H9 (cell line): ENCODE measurements at regions not wholly inside any gene's neighbourhood (a gene's known extent, or its start where the extent isn't known, plus 50 kb on each side); places are given as distances from the start of the nearest gene placed in this dataset.

Source experiments
- DNase-seq: peaks from one replicate; pipeline ENCODE4 v3.0.0-alpha.2; 2017
- H2AFZ ChIP-seq: one replicate; pipeline ENCODE4 v1.6.1; 2013; ENCODE audit warnings: mild to moderate bottlenecking, low read length, control low read depth, moderate library complexity
- H2AK5ac ChIP-seq: 2 replicates; pipeline ENCODE4 v1.6.1; 2013; ENCODE audit warnings: low read length, control low read depth, mixed read lengths; ENCODE audit not compliant: insufficient read length
- H2BK120ac ChIP-seq: one replicate; pipeline ENCODE4 v1.6.1; 2013; ENCODE audit warnings: low read depth, mild to moderate bottlenecking, low read length, control low read depth, inconsistent platforms; ENCODE audit not compliant: poor library complexity, severe bottlenecking
- H2BK12ac ChIP-seq: 2 replicates; pipeline ENCODE4 v1.6.1; 2013; ENCODE audit warnings: low read length, control low read depth, mixed read lengths, low read depth; ENCODE audit not compliant: insufficient read length
- H2BK15ac ChIP-seq: 2 replicates; pipeline ENCODE4 v1.6.1; 2013; ENCODE audit warnings: low read depth, low read length, control low read depth
- H2BK20ac ChIP-seq: one replicate; pipeline ENCODE4 v1.6.1; 2013; ENCODE audit warnings: low read depth, mild to moderate bottlenecking, low read length, control low read depth, inconsistent platforms; ENCODE audit not compliant: poor library complexity, severe bottlenecking
- H2BK5ac ChIP-seq: 2 replicates; pipeline ENCODE4 v1.6.1; 2013; ENCODE audit warnings: low read length, control low read depth, mixed read lengths; ENCODE audit not compliant: insufficient read length
- H3K14ac ChIP-seq: 2 replicates; pipeline ENCODE4 v1.6.1; 2013; ENCODE audit warnings: low read length, control low read depth; ENCODE audit not compliant: insufficient read depth
- H3K18ac ChIP-seq: 2 replicates; pipeline ENCODE4 v1.6.1; 2013; ENCODE audit warnings: low read depth, mild to moderate bottlenecking, mixed read lengths, low read length, control low read depth; ENCODE audit not compliant: insufficient read length
- H3K23ac ChIP-seq: 2 replicates; pipeline ENCODE4 v1.6.1; 2013; ENCODE audit warnings: low read length, control low read depth, mixed read lengths, low read depth; ENCODE audit not compliant: insufficient read length
- H3K23me2 ChIP-seq: 2 replicates; pipeline ENCODE4 v1.6.1; 2013; ENCODE audit warnings: low read depth, mild to moderate bottlenecking, mixed read lengths, low read length, control low read depth; ENCODE audit not compliant: insufficient read length, poor library complexity, severe bottlenecking
- H3K27ac ChIP-seq: 2 replicates; pipeline ENCODE4 v1.5.1; 2013; ENCODE audit warnings: low read length, control low read depth, mixed read lengths, low read depth; ENCODE audit not compliant: insufficient read length
- H3K27me3 ChIP-seq: 2 replicates; pipeline ENCODE4 v1.6.1; 2013; ENCODE audit warnings: low read length, control low read depth, inconsistent platforms; ENCODE audit not compliant: insufficient read depth
- H3K4ac ChIP-seq: 2 replicates; pipeline ENCODE4 v1.6.1; 2013; ENCODE audit warnings: low read depth, mild to moderate bottlenecking, control low read depth, inconsistent platforms, low read length, moderate library complexity
- H3K4me1 ChIP-seq: 2 replicates; pipeline ENCODE4 v1.6.1; 2013; ENCODE audit warnings: low read length, control low read depth, inconsistent platforms; ENCODE audit not compliant: insufficient read depth
- H3K4me2 ChIP-seq: 2 replicates; pipeline ENCODE4 v1.6.1; 2013; ENCODE audit warnings: low read length, control low read depth, mixed read lengths; ENCODE audit not compliant: insufficient read length, insufficient read depth
- H3K56ac ChIP-seq: 2 replicates; pipeline ENCODE4 v1.6.1; 2013; ENCODE audit warnings: low read depth, mild to moderate bottlenecking, mixed read lengths, low read length, control low read depth; ENCODE audit not compliant: insufficient read length
- H3K79me1 ChIP-seq: 2 replicates; pipeline ENCODE4 v1.6.1; 2013; ENCODE audit warnings: low read depth, mild to moderate bottlenecking, moderate library complexity, low read length, control low read depth, inconsistent platforms; ENCODE audit not compliant: insufficient read depth, poor library complexity, severe bottlenecking
- H3K79me2 ChIP-seq: 2 replicates; pipeline ENCODE4 v1.6.1; 2013; ENCODE audit warnings: low read length, control low read depth, inconsistent platforms; ENCODE audit not compliant: insufficient read depth
- H3K9ac ChIP-seq: 2 replicates; pipeline ENCODE4 v1.6.1; 2013; ENCODE audit warnings: low read length, control low read depth, mixed read lengths; ENCODE audit not compliant: insufficient read length; ENCODE audit errors: extremely low read depth
- H3K9me3 ChIP-seq: one replicate; pipeline ENCODE4 v1.6.1; 2013; ENCODE audit warnings: low read depth, low read length, inconsistent platforms; ENCODE audit not compliant: control insufficient read depth
- H3T11ph ChIP-seq: one replicate; pipeline ENCODE4 v1.6.1; 2013; ENCODE audit warnings: mild to moderate bottlenecking, low read length, control low read depth, inconsistent platforms
- H4K20me1 ChIP-seq: one replicate; pipeline ENCODE4 v1.6.1; 2013; ENCODE audit not compliant: control insufficient read depth, insufficient read length, insufficient read depth
- H4K5ac ChIP-seq: 2 replicates; pipeline ENCODE4 v1.6.1; 2013; ENCODE audit warnings: low read depth, mild to moderate bottlenecking, mixed read lengths, low read length, control low read depth; ENCODE audit not compliant: insufficient read length
- H4K8ac ChIP-seq: replicated peaks from 2 replicates; pipeline ENCODE4 v1.6.1; 2013; ENCODE audit warnings: low read length, control low read depth, mixed read lengths, low read depth; ENCODE audit not compliant: insufficient read length
- H4K91ac ChIP-seq: 2 replicates; pipeline ENCODE4 v1.6.1; 2013; ENCODE audit warnings: low read depth, mild to moderate bottlenecking, moderate library complexity, mixed read lengths, low read length, control low read depth; ENCODE audit not compliant: insufficient read length
- H3K27ac Mint-ChIP-seq, 3 experiments: 2 replicates in 2 of 3; 3 replicates in 1 of 3; pipeline ENCODE4 v1.8.0; 2020 to 2021; ENCODE audit warnings: mixed read lengths in 3 of 3, mild to moderate bottlenecking in 1 of 3, moderate library complexity in 1 of 3
- H3K27me3 Mint-ChIP-seq: 2 replicates; pipeline ENCODE4 v1.8.0; 2021; ENCODE audit warnings: low read depth, mild to moderate bottlenecking, moderate library complexity, mixed read lengths
- H3K36me3 Mint-ChIP-seq, 3 experiments: 2 replicates in 2 of 3; 3 replicates in 1 of 3; pipeline ENCODE4 v1.8.0; 2020 to 2021; ENCODE audit warnings: low read depth in 3 of 3, mixed read lengths in 3 of 3; ENCODE audit not compliant: insufficient read depth in 1 of 3
- H3K4me1 Mint-ChIP-seq, 2 experiments: 2 replicates each; pipeline ENCODE4 v1.8.0; 2020; ENCODE audit warnings: mixed read lengths in 2 of 2
- H3K4me3 Mint-ChIP-seq, 2 experiments: 2 replicates in 1 of 2; 3 replicates in 1 of 2; pipeline ENCODE4 v1.8.0; 2020 to 2021; ENCODE audit warnings: mild to moderate bottlenecking in 2 of 2, mixed read lengths in 2 of 2, moderate library complexity in 1 of 2
- H3K9me3 Mint-ChIP-seq, 2 experiments: 2 replicates in 1 of 2; 3 replicates in 1 of 2; pipeline ENCODE4 v1.8.0; 2020; ENCODE audit warnings: mild to moderate bottlenecking in 2 of 2, mixed read lengths in 2 of 2, moderate library complexity in 1 of 2
- WGBS: extraction: QIAGEN DNeasy Blood & Tissue Kit; methylation state at CpG from one replicate; pipeline ENCODE4 v1.1.7; 2013; ENCODE audit warnings: missing lambda C conversion rate, low lambda C conversion rate, mixed read lengths; ENCODE audit not compliant: insufficient read length; ENCODE audit errors: extremely low coverage; 5-methylcytosine and 5-hydroxymethylcytosine counted together
- TF ChIP-seq, protein P1 (sequence below): fragments of 200-600 bp; sonication (generic); conservative IDR thresholded peaks from 3 replicates; pipeline ENCODE4 v1.8.0; 2021; ENCODE audit warnings: antibody characterized with exemption, mild to moderate bottlenecking

DNA sequence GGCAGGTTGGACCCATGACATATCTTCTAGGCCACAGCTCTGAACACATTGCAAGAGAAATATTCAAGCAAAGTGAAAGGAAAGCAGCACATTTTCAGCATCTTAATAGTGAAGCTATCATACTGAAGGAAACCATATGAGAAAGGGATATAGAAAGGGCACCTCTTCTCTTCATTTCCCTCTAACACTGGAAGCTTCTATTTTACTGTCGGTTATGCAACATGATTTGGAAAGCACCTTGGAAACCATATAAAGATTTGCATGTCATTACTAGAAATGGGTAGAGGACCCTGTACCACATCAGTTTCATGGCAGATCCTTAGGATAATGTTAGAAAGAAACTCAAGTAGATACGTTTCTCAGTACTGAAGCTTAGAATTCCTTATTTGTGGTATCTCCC is 70.5 kb upstream of the HMGN3 start:
- Histone ChIP-seq H3K23me2 (no peaks in the 10 kb centered on the region), H3K23ac (no peak overlapping the region), H2BK12ac (no peak overlapping the region), H2AK5ac (no peak overlapping the region), H4K91ac (no peak overlapping the region), H3K27ac (no peak overlapping the region), H3K4me2 (no peak overlapping the region), H3K18ac (no peak overlapping the region), H3K4ac (no peak overlapping the region), H3K79me1 (no peaks in the 10 kb centered on the region), H3K9me3 (no peaks in the 10 kb centered on the region), H4K8ac (no peak overlapping the region), H4K5ac (no peak overlapping the region), H3K14ac (no peak overlapping the region), H2BK120ac (no peak overlapping the region), H3K56ac (no peak overlapping the region), H3K9ac (no peak overlapping the region), H2AFZ (no peak overlapping the region), H2BK5ac (no peak overlapping the region), H3K4me1 (no peaks in the 10 kb centered on the region; the same call in 1 of the 2 replicates), H3K27me3 (no peaks in the 10 kb centered on the region), H2BK20ac (no peak overlapping the region), H3K79me2 (no peaks in the 10 kb centered on the region), H2BK15ac (no peak overlapping the region), H4K20me1 (no peaks in the 10 kb centered on the region), H3T11ph (no peak overlapping the region)
- H3K36me3 Mint-ChIP-seq = no peaks in the 10 kb centered on the region
- no peaks in the 10 kb centered on the region; a peak in 1 of 5 replicates for H3K9me3 Mint-ChIP-seq
- no peak overlapping the region for H3K27ac Mint-ChIP-seq
- no CpG with 5 or more reads among the region's 2 CpGs for WGBS
- TF ChIP-seq, protein P1, sequence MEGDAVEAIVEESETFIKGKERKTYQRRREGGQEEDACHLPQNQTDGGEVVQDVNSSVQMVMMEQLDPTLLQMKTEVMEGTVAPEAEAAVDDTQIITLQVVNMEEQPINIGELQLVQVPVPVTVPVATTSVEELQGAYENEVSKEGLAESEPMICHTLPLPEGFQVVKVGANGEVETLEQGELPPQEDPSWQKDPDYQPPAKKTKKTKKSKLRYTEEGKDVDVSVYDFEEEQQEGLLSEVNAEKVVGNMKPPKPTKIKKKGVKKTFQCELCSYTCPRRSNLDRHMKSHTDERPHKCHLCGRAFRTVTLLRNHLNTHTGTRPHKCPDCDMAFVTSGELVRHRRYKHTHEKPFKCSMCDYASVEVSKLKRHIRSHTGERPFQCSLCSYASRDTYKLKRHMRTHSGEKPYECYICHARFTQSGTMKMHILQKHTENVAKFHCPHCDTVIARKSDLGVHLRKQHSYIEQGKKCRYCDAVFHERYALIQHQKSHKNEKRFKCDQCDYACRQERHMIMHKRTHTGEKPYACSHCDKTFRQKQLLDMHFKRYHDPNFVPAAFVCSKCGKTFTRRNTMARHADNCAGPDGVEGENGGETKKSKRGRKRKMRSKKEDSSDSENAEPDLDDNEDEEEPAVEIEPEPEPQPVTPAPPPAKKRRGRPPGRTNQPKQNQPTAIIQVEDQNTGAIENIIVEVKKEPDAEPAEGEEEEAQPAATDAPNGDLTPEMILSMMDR = no peak
- no peak for DNase-seq
- H3K4me3 Mint-ChIP-seq = no peak overlapping the region
- H3K4me1 Mint-ChIP-seq = peaks cover 4 to 12% of the 10 kb centered on the region in 2 experiments; a peak in 3 of 4 replicates
- no peaks in the 10 kb centered on the region for H3K27me3 Mint-ChIP-seq
